ENCODE measurements at regions not wholly inside any gene's neighbourhood (a gene's known extent, or its start where the extent isn't known, plus 50 kb on each side); places are given as distances from the start of the nearest gene placed in this dataset.

DNA sequence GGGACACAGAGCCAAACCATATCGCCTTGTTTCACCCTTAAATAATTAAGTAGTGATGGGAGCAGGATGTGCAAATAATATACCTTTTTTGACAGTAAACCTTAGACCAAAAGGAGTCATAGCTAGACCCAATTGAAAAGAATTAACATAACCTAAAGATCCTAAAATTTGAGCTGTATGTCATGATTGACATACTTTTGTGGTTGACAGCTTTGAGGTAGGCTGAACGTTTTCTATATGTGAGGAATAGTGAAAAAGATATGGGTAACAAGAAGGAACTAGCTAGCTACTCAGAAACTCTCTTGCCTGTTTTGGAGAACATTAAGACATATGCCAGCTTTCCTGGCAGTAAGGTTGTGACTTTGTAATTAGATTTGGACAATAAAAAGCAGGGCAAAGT lies 320.6 kb downstream of the KCNC2 start:
- H3K9ac ChIP-seq (ENCODE audit: low read depth, low read length) = no peak overlapping the region
- H3K4me1 ChIP-seq (ENCODE audit: insufficient read depth, low read length) = 0 out of 2 replicates have a peak, but pooled peaks cover 3% of the 10 kb centered on the region
- WGBS = 94% methylated on average over 2 of the region's 2 CpGs
- no peak overlapping the region for H3K27ac ChIP-seq (ENCODE audit: low read depth, low read length)
- H3K36me3 ChIP-seq (ENCODE audit: insufficient read depth, low read length) = no peaks in the 10 kb centered on the region
- H3K27me3 ChIP-seq (ENCODE audit: insufficient read depth, low read length) = no peaks in the 10 kb centered on the region
- no peaks in the 10 kb centered on the region for H3K9me3 ChIP-seq (ENCODE audit: insufficient read depth, low read depth, low read length)
- H3K4me3 ChIP-seq (ENCODE audit: low read length) = no peak overlapping the region

- Histone ChIP-seq H3K4me1 (ENCODE audit: insufficient read depth, low read length) (no peaks in the 10 kb centered on the region), H3K27ac (ENCODE audit: low read depth, low read length) (no peak overlapping the region), H3K36me3 (ENCODE audit: insufficient read depth, low read length) (no peaks in the 10 kb centered on the region), H3K9ac (ENCODE audit: low read depth, low read length) (no peak overlapping the region), H3K4me3 (ENCODE audit: low read length) (no peak overlapping the region), H3K9me3 (ENCODE audit: insufficient read depth, low read depth, low read length) (no peaks in the 10 kb centered on the region), H3K27me3 (ENCODE audit: insufficient read depth, low read length) (no peaks in the 10 kb centered on the region)
- 100% methylated on average over 1 of the region's 3 CpGs for WGBS
Observed at GRCh38 chr12:74889563-74890236, 319.9 kb downstream of the KCNC2 start.

DNA sequence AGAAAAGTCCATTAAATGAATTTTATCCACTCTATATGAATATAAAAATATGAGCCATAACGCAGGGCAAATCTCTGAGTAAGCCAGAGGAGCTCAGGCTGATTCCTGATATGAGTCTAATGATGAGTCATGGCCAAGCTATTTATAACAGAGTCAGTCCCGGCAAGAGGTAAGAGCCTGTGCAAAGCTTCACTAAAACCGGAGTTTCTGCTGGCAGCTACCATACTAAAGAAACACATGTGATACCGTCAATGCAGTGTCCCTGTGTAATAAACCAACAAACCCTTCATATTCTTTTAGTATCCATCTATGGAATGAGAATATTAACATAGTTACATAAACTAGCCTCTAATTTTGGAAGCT lies 319.4 kb downstream of the KCNC2 start:
- Histone ChIP-seq H3K9me3 (ENCODE audit: insufficient read depth, low read depth, low read length) (no peaks in the 10 kb centered on the region), H3K27ac (ENCODE audit: low read depth, low read length) (no peak overlapping the region), H3K27me3 (ENCODE audit: insufficient read depth, low read length) (no peaks in the 10 kb centered on the region), H3K4me3 (ENCODE audit: low read length) (no peak overlapping the region), H3K9ac (ENCODE audit: low read depth, low read length) (no peak overlapping the region), H3K4me1 (ENCODE audit: insufficient read depth, low read length) (no peaks in the 10 kb centered on the region), H3K36me3 (ENCODE audit: insufficient read depth, low read length) (no peaks in the 10 kb centered on the region)
- 77% methylated on average over 4 of the region's 4 CpGs for WGBS

DNA sequence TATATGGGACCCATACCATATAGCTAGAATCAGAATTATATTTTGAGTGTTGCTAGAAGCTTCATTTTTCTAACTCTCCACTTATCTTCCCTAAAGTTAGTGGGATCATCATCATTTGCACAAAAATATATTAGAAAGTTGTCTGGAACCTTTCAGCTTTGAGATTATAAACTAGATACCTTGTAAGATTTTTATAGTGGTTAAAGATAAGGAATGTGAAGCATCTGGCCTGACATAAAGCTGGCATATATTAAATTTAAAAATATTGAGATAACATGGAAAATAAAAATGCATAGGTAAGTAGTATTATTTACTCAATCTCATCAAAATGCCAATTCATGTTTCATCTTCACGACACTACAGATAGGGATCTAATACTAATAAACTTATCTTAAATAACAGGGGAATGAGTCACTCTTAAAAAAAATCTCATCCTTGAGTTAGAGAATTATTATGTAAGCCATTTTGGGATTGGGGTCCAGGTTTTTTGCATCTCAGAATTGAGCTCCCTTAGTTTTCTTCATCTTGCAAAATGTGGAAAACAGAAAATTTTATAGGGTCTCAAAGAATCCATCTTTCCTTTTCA lies 318.5 kb downstream of the KCNC2 start:
- no peak overlapping the region for H3K27ac ChIP-seq (ENCODE audit: low read depth, low read length)
- no peak overlapping the region for H3K9ac ChIP-seq (ENCODE audit: low read depth, low read length)
- no peaks in the 10 kb centered on the region for H3K27me3 ChIP-seq (ENCODE audit: insufficient read depth, low read length)
- H3K9me3 ChIP-seq (ENCODE audit: insufficient read depth, low read depth, low read length) = no peaks in the 10 kb centered on the region
- no CpG with 5 or more reads among the region's 1 CpG for WGBS
- H3K36me3 ChIP-seq (ENCODE audit: insufficient read depth, low read length) = no peaks in the 10 kb centered on the region
- no peak overlapping the region for H3K4me3 ChIP-seq (ENCODE audit: low read length)
- no peaks in the 10 kb centered on the region for H3K4me1 ChIP-seq (ENCODE audit: insufficient read depth, low read length)

- H3K27me3 ChIP-seq (ENCODE audit: insufficient read depth, low read length) = no peaks in the 10 kb centered on the region
- 89% methylated on average over 3 of the region's 4 CpGs for WGBS
- H3K27ac ChIP-seq (ENCODE audit: low read depth, low read length) = no peak overlapping the region
- H3K4me1 ChIP-seq (ENCODE audit: insufficient read depth, low read length) = no peaks in the 10 kb centered on the region
- H3K36me3 ChIP-seq (ENCODE audit: insufficient read depth, low read length) = no peaks in the 10 kb centered on the region
- H3K9ac ChIP-seq (ENCODE audit: low read depth, low read length) = no peak overlapping the region
- H3K9me3 ChIP-seq (ENCODE audit: insufficient read depth, low read depth, low read length) = no peaks in the 10 kb centered on the region
- no peak overlapping the region for H3K4me3 ChIP-seq (ENCODE audit: low read length)
Observed at GRCh38 chr12:74892057-74892633, 317.5 kb downstream of the KCNC2 start.

GRCh38 chr12:74896186-74896585 lies 313.5 kb downstream of the KCNC2 start:
- no peak overlapping the region for H3K9ac ChIP-seq (ENCODE audit: low read depth, low read length)
- no peaks in the 10 kb centered on the region for H3K36me3 ChIP-seq (ENCODE audit: insufficient read depth, low read length)
- WGBS = 100% methylated on average over 1 of the region's 1 CpG
- no peaks in the 10 kb centered on the region for H3K9me3 ChIP-seq (ENCODE audit: insufficient read depth, low read depth, low read length)
- no peak overlapping the region for H3K4me3 ChIP-seq (ENCODE audit: low read length)
- no peak overlapping the region for H3K27ac ChIP-seq (ENCODE audit: low read depth, low read length)
- H3K4me1 ChIP-seq (ENCODE audit: insufficient read depth, low read length) = no peaks in the 10 kb centered on the region
- H3K27me3 ChIP-seq (ENCODE audit: insufficient read depth, low read length) = no peaks in the 10 kb centered on the region

GRCh38 chr12:74897425-74898211 lies 312.0 kb downstream of the KCNC2 start:
- WGBS = 96% methylated on average over 5 of the region's 5 CpGs
- Histone ChIP-seq H3K9ac (ENCODE audit: low read depth, low read length) (no peak overlapping the region), H3K9me3 (ENCODE audit: insufficient read depth, low read depth, low read length) (no peaks in the 10 kb centered on the region), H3K4me3 (ENCODE audit: low read length) (no peak overlapping the region), H3K27me3 (ENCODE audit: insufficient read depth, low read length) (no peaks in the 10 kb centered on the region), H3K36me3 (ENCODE audit: insufficient read depth, low read length) (no peaks in the 10 kb centered on the region), H3K4me1 (ENCODE audit: insufficient read depth, low read length) (no peaks in the 10 kb centered on the region), H3K27ac (ENCODE audit: low read depth, low read length) (no peak overlapping the region)

DNA sequence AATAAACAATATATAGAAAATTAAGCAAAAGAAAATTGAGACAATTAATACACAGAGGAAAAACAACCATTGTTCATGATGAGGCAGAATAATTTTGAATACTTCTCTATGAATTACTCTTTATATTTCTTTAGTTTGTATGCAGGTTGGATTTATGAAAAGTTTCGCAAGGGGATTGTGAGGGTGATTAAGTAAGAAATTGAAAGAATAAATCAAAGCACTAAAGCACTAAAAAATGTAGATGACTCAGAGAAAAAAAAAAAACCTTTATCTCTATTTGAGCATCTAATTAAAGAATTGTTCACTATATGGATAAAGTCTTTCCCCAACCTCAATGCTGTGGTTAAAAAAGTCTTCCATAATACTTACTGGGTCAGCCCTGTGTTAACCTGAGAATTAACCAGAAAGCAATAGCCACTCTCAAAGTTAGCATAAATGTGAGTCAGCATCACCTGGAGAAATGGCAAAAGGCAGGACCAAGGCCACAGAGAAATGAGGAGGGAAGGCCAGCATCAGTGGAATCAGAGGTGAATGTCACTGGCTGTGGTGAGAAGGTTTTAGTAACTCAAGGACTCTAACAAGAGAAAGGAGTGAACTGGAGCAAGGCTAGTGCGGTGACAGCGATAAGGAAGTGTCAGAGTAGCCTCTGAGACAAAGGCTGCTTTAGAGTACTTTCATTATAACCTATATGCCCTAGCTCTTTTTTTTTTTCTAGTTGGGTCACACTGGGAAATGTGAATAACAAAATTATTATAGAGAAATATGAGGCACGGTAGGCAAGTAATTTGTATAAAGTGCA lies 310.4 kb downstream of the KCNC2 start:
- Histone ChIP-seq H3K27ac (ENCODE audit: low read depth, low read length) (no peak overlapping the region), H3K9me3 (ENCODE audit: insufficient read depth, low read depth, low read length) (no peaks in the 10 kb centered on the region), H3K4me1 (ENCODE audit: insufficient read depth, low read length) (no peaks in the 10 kb centered on the region), H3K36me3 (ENCODE audit: insufficient read depth, low read length) (no peaks in the 10 kb centered on the region), H3K27me3 (ENCODE audit: insufficient read depth, low read length) (no peaks in the 10 kb centered on the region), H3K9ac (ENCODE audit: low read depth, low read length) (no peak overlapping the region), H3K4me3 (ENCODE audit: low read length) (no peak overlapping the region)
- 95% methylated on average over 3 of the region's 4 CpGs for WGBS

- 95% methylated on average over 4 of the region's 4 CpGs for WGBS
- no peak overlapping the region for H3K4me3 ChIP-seq (ENCODE audit: low read length)
Observed at GRCh38 chr12:74900232-74900631, 309.4 kb downstream of the KCNC2 start.

DNA sequence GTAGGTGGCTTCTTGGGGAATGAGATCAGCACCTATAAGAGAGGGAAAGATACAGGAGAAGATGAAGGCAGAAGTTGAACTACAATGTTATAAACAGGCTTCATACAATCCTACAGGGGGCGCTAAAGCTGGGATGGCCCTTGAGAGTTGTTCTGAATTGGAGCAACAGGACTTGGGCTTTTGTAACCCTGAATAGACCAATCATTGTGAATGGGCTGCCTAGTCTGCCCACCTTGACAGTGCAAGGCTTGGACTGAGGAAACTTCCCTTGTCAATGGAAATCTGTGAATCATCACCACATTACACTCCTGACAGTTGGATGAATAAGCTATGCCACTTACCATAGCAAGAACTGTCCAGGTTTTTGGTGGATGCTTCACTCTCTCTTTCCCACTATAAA lies 306.1 kb downstream of the KCNC2 start:
- Histone ChIP-seq H3K27ac (ENCODE audit: low read depth, low read length) (no peak overlapping the region), H3K4me1 (ENCODE audit: insufficient read depth, low read length) (no peaks in the 10 kb centered on the region), H3K9ac (ENCODE audit: low read depth, low read length) (no peak overlapping the region), H3K36me3 (ENCODE audit: insufficient read depth, low read length) (no peaks in the 10 kb centered on the region), H3K27me3 (ENCODE audit: insufficient read depth, low read length) (no peaks in the 10 kb centered on the region), H3K4me3 (ENCODE audit: low read length) (no peak overlapping the region), H3K9me3 (ENCODE audit: insufficient read depth, low read depth, low read length) (no peaks in the 10 kb centered on the region)
- WGBS = 35% methylated on average over 1 of the region's 1 CpG

More at GRCh38 chr12:74900232-74900631, 309.4 kb downstream of the KCNC2 start:
- Histone ChIP-seq H3K27ac (ENCODE audit: low read depth, low read length) (no peak overlapping the region), H3K9me3 (ENCODE audit: insufficient read depth, low read depth, low read length) (no peaks in the 10 kb centered on the region), H3K4me1 (ENCODE audit: insufficient read depth, low read length) (no peaks in the 10 kb centered on the region), H3K36me3 (ENCODE audit: insufficient read depth, low read length) (no peaks in the 10 kb centered on the region), H3K27me3 (ENCODE audit: insufficient read depth, low read length) (no peaks in the 10 kb centered on the region), H3K9ac (ENCODE audit: low read depth, low read length) (no peak overlapping the region)
